WERI-Rb-1 (cell line): ENCODE measurements at regions not wholly inside any gene's neighbourhood (a gene's known extent, or its start where the extent isn't known, plus 50 kb on each side); places are given as distances from the start of the nearest gene placed in this dataset.

Experiments
- DNase-seq: peaks from one replicate; pipeline ENCODE4 v3.0.0-alpha.2; 2020
- H3K27ac ChIP-seq: fragments of 250-450 bp; sonication (Bioruptor Pico); 2 replicates; pipeline ENCODE4 v1.5.1; 2020; ENCODE audit warnings: mild to moderate bottlenecking, moderate library complexity
- H3K27me3 ChIP-seq: fragments of 250-450 bp; sonication (Bioruptor Pico); 2 replicates; pipeline ENCODE4 v1.5.1; 2021; ENCODE audit warnings: mild to moderate bottlenecking, low read depth, moderate library complexity; ENCODE audit not compliant: insufficient read depth, severe bottlenecking
- H3K36me3 ChIP-seq: fragments of 250-450 bp; sonication (Bioruptor Pico); 2 replicates; pipeline ENCODE4 v1.5.1; 2020; ENCODE audit warnings: mild to moderate bottlenecking, moderate library complexity
- H3K4me3 ChIP-seq: 2 replicates; pipeline ENCODE4 v1.5.1; 2011; ENCODE audit warnings: low read depth, mild to moderate bottlenecking, control low read depth, low read length
- H3K9me3 ChIP-seq: fragments of 250-450 bp; sonication (Bioruptor Pico); 2 replicates; pipeline ENCODE4 v1.5.1; 2021; ENCODE audit warnings: mild to moderate bottlenecking, moderate library complexity; ENCODE audit not compliant: severe bottlenecking
- TF ChIP-seq, protein P1 (sequence below): IDR thresholded peaks from 2 replicates; pipeline ENCODE4 v1.5.1; 2011; ENCODE audit warnings: low read depth, mild to moderate bottlenecking, control low read depth, inconsistent platforms, low read length

GRCh38 chr4:151998723-151999122, 237.9 kb upstream of the GATB start:
- H3K36me3 ChIP-seq: no peaks in the 10 kb centered on the region
- no peak overlapping the region for H3K27ac ChIP-seq
- no peak overlapping the region for H3K4me3 ChIP-seq
- H3K9me3 ChIP-seq: peaks cover 2% of the 10 kb centered on the region
- no peak for DNase-seq
- TF ChIP-seq, protein P1, sequence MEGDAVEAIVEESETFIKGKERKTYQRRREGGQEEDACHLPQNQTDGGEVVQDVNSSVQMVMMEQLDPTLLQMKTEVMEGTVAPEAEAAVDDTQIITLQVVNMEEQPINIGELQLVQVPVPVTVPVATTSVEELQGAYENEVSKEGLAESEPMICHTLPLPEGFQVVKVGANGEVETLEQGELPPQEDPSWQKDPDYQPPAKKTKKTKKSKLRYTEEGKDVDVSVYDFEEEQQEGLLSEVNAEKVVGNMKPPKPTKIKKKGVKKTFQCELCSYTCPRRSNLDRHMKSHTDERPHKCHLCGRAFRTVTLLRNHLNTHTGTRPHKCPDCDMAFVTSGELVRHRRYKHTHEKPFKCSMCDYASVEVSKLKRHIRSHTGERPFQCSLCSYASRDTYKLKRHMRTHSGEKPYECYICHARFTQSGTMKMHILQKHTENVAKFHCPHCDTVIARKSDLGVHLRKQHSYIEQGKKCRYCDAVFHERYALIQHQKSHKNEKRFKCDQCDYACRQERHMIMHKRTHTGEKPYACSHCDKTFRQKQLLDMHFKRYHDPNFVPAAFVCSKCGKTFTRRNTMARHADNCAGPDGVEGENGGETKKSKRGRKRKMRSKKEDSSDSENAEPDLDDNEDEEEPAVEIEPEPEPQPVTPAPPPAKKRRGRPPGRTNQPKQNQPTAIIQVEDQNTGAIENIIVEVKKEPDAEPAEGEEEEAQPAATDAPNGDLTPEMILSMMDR: no peak
- H3K27me3 ChIP-seq: peaks cover 78% of the 10 kb centered on the region

GRCh38 chr4:151997461-151997860, 236.7 kb upstream of the GATB start:
- no peak for DNase-seq
- Histone ChIP-seq H3K4me3 (no peak overlapping the region), H3K36me3 (no peaks in the 10 kb centered on the region), H3K27me3 (peaks cover 68% of the 10 kb centered on the region), H3K27ac (no peak overlapping the region), H3K9me3 (peaks cover 2% of the 10 kb centered on the region)
- TF ChIP-seq, protein P1: no peak

GRCh38 chr4:151994429-151994828, 233.6 kb upstream of the GATB start:
- peaks cover 77% of the 10 kb centered on the region for H3K27me3 ChIP-seq
- no peak overlapping the region for H3K4me3 ChIP-seq
- DNase-seq: no peak
- no peaks in the 10 kb centered on the region for H3K9me3 ChIP-seq
- TF ChIP-seq, protein P1: no peak
- no peaks in the 10 kb centered on the region for H3K36me3 ChIP-seq
- H3K27ac ChIP-seq: no peak overlapping the region

DNA sequence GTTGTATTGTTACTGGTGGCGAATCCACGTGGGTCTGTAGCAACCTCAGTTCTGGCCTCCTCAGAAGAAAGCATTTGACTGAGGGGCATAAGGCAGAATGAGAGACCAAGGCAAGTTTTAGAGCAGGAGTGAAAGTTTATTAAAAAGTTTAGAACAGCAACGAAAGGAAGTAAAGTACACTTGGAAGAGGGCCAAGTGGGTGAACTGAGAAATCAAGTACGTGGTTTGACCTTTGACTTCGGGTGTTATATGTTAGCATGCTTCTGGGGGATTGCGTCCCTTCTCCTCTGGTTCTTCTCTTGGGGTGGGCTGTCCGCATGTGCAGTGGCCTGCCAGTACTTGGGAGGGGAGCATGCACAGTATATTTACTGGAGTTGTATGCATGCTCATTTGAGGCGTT, 232.7 kb upstream of the GATB start:
- no peaks in the 10 kb centered on the region for H3K36me3 ChIP-seq
- no peak overlapping the region for H3K27ac ChIP-seq
- no peaks in the 10 kb centered on the region for H3K9me3 ChIP-seq
- peaks cover 77% of the 10 kb centered on the region for H3K27me3 ChIP-seq
- TF ChIP-seq, protein P1: no peak
- no peak for DNase-seq
- no peak overlapping the region for H3K4me3 ChIP-seq

GRCh38 chr4:151992332-151993154, 231.7 kb upstream of the GATB start:
- DNase-seq: no peak
- Histone ChIP-seq H3K27me3 (peaks cover 77% of the 10 kb centered on the region), H3K9me3 (no peaks in the 10 kb centered on the region), H3K27ac (no peak overlapping the region), H3K36me3 (no peaks in the 10 kb centered on the region), H3K4me3 (no peak overlapping the region)
- TF ChIP-seq, protein P1: no peak

- no peaks in the 10 kb centered on the region for H3K36me3 ChIP-seq
- DNase-seq: no peak
- TF ChIP-seq, protein P1: no peak
- H3K27ac ChIP-seq: no peak overlapping the region
- H3K4me3 ChIP-seq: no peak overlapping the region
- H3K27me3 ChIP-seq: peaks cover 77% of the 10 kb centered on the region
- H3K9me3 ChIP-seq: no peaks in the 10 kb centered on the region
Measured at GRCh38 chr4:151991884-151992167, 231.0 kb upstream of the GATB start.
